CD4-positive, alpha-beta T cell (primary cell): ENCODE measurements at regions not wholly inside any gene's neighbourhood (a gene's known extent, or its start where the extent isn't known, plus 50 kb on each side); places are given as distances from the start of the nearest gene placed in this dataset.

Source experiments
- ATAC-seq: fragments of 200-7000 bp; cut with Tn5 transposase; one replicate; pipeline ENCODE4 v1.10.0; 2022; ENCODE audit warnings: mild to moderate bottlenecking; ENCODE audit not compliant: poor library complexity
- CTCF ChIA-PET: fragments of 350-600 bp; sonication (Branson Sonifier 250); formaldehyde crosslinking; loops from one replicate; lab custom pipeline; 2021; ENCODE audit warnings: antibody characterized with exemption, inconsistent platforms; lab: Charles Lee
- POLR2A ChIA-PET: fragments of 350-600 bp; sonication (Branson Sonifier 250); formaldehyde crosslinking; loops from one replicate; lab custom pipeline; 2021; ENCODE audit warnings: antibody characterized with exemption, inconsistent platforms; lab: Charles Lee
- DNase-seq, 14 experiments: peaks; one replicate each; pipeline ENCODE4 v3.0.0-alpha.2; 2013 to 2020; ENCODE audit warnings: mixed read lengths in 2 of 14
- H3K27ac ChIP-seq, 2 donors: one replicate each; pipeline versions ENCODE4 v1.5.1 to v1.7.0; 2013; ENCODE audit warnings: low read length in 2 of 2, low read depth in 1 of 2, mild to moderate bottlenecking in 1 of 2
- H3K27me3 ChIP-seq, 2 experiments: 1 replicate in 1 of 2; 2 replicates in 1 of 2; pipeline versions ENCODE4 v1.6.1 to v1.7.0; 2013; ENCODE audit warnings: low read length in 2 of 2, control low read depth in 1 of 2, mild to moderate bottlenecking in 1 of 2, moderate library complexity in 1 of 2; ENCODE audit not compliant: insufficient read depth in 2 of 2, control insufficient read depth in 1 of 2
- H3K36me3 ChIP-seq: one replicate; pipeline ENCODE4 v1.6.1; 2013; ENCODE audit warnings: low read length, control low read depth; ENCODE audit not compliant: insufficient read depth
- H3K4me1 ChIP-seq: one replicate; pipeline ENCODE4 v1.6.1; 2013; ENCODE audit warnings: low read length, control low read depth; ENCODE audit not compliant: insufficient read depth
- H3K4me3 ChIP-seq: one replicate; pipeline ENCODE4 v1.5.1; 2013; ENCODE audit warnings: mild to moderate bottlenecking, low read length, moderate library complexity
- H3K9me3 ChIP-seq, 2 experiments: 1 replicate in 1 of 2; 2 replicates in 1 of 2; pipeline versions ENCODE4 v1.6.1 to v1.7.0; 2013; ENCODE audit warnings: low read length in 2 of 2, mild to moderate bottlenecking in 2 of 2, control low read depth in 1 of 2, moderate library complexity in 1 of 2; ENCODE audit not compliant: control insufficient read depth in 1 of 2, insufficient read depth in 1 of 2
- H3K27ac Mint-ChIP-seq: one replicate; pipeline ENCODE4 v1.8.0; 2020; ENCODE audit warnings: mixed read lengths
- H3K27me3 Mint-ChIP-seq: one replicate; pipeline ENCODE4 v1.8.0; 2021; ENCODE audit warnings: mixed read lengths
- H3K36me3 Mint-ChIP-seq: one replicate; pipeline ENCODE4 v1.8.0; 2021; ENCODE audit warnings: low read depth, mixed read lengths
- H3K4me1 Mint-ChIP-seq: one replicate; pipeline ENCODE4 v1.8.0; 2021; ENCODE audit warnings: low read depth, mixed read lengths
- H3K4me3 Mint-ChIP-seq: one replicate; pipeline ENCODE4 v1.8.0; 2020; ENCODE audit warnings: mild to moderate bottlenecking, mixed read lengths
- H3K9me3 Mint-ChIP-seq: one replicate; pipeline ENCODE4 v1.8.0; 2020; ENCODE audit warnings: mixed read lengths
- intact Hi-C, 2 experiments: fragments of 100-400 bp; cut with DNase I in 1 of 2; cut with micrococcal nuclease in 1 of 2; formaldehyde crosslinking; loops; one replicate each; pipeline versions ENCODE4 v1.15.1 to v1.9.0; 2023 to 2025; cut with DNase I, micrococcal nuclease
- TF ChIP-seq, protein P1 (sequence below): fragments of 200-600 bp; IDR thresholded peaks from one replicate; pipeline ENCODE4 v1.8.0; 2022; ENCODE audit warnings: antibody characterized with exemption, mild to moderate bottlenecking

DNA sequence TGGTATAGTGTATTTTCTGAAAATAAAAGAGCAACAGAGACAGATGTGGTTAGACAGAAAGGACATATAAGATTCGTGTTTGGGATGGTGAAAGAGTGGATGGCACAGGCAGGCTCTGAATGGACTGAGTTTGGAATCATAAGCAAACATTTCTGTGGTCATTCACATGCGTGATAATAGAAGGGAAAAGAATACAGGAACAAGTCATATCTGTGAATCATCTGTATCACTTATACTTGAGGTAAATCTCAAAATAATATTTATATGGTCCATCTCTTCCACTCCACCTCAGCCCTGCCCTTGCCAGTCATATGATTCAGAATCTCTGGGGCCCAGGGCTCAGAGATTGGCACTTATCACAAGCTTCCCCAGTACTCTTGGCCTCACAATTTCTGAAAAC lies 535.1 kb downstream of the BCKDHB start:
- no peak overlapping the region for H3K27ac ChIP-seq
- Mint-ChIP-seq H3K36me3 (no peaks in the 10 kb centered on the region), H3K27me3 (no peaks in the 10 kb centered on the region), H3K4me3 (no peak overlapping the region), H3K4me1 (no peaks in the 10 kb centered on the region), H3K27ac (no peak overlapping the region), H3K9me3 (peaks cover 2% of the 10 kb centered on the region)
- intact Hi-C loops, result no loop called here
- H3K36me3 ChIP-seq, result no peaks in the 10 kb centered on the region
- H3K4me3 ChIP-seq, result no peak overlapping the region
- ATAC-seq (no peak), DNase-seq (no peak)
- H3K4me1 ChIP-seq, result no peaks in the 10 kb centered on the region
- H3K9me3 ChIP-seq, result no peaks in the 10 kb centered on the region
- H3K27me3 ChIP-seq, result no peaks in the 10 kb centered on the region
- POLR2A ChIA-PET, result no interaction called here
- TF ChIP-seq, protein P1, sequence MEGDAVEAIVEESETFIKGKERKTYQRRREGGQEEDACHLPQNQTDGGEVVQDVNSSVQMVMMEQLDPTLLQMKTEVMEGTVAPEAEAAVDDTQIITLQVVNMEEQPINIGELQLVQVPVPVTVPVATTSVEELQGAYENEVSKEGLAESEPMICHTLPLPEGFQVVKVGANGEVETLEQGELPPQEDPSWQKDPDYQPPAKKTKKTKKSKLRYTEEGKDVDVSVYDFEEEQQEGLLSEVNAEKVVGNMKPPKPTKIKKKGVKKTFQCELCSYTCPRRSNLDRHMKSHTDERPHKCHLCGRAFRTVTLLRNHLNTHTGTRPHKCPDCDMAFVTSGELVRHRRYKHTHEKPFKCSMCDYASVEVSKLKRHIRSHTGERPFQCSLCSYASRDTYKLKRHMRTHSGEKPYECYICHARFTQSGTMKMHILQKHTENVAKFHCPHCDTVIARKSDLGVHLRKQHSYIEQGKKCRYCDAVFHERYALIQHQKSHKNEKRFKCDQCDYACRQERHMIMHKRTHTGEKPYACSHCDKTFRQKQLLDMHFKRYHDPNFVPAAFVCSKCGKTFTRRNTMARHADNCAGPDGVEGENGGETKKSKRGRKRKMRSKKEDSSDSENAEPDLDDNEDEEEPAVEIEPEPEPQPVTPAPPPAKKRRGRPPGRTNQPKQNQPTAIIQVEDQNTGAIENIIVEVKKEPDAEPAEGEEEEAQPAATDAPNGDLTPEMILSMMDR, result no peak
- CTCF ChIA-PET, result no interaction called here

DNA sequence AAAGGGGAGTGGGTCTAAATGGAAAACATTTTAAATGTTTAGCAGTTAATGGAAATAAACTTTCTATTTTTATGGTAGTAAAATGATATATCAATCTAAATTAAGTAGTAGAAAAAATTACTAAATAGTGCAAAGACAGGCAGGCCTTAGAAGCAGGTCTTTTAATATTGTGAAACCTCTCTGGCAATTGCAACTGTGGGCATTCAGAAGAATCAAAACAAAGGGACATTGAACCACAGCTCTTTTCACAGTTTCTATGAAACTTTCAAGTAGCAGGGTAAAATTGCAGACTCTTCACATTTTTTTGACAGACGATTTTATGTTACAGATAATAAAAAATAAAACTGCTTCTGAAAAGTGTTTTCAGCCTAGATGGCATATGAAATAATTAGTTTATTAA lies 533.7 kb downstream of the BCKDHB start:
- no peak overlapping the region for H3K4me3 ChIP-seq
- no peak overlapping the region for H3K27ac ChIP-seq
- TF ChIP-seq, protein P1, result no peak
- no peaks in the 10 kb centered on the region for H3K27me3 Mint-ChIP-seq
- no peaks in the 10 kb centered on the region for H3K36me3 Mint-ChIP-seq
- no peaks in the 10 kb centered on the region for H3K27me3 ChIP-seq
- ATAC-seq (no peak), DNase-seq (no peak)
- CTCF ChIA-PET, result no interaction called here
- H3K4me1 ChIP-seq, result no peaks in the 10 kb centered on the region
- H3K4me1 Mint-ChIP-seq, result no peaks in the 10 kb centered on the region
- POLR2A ChIA-PET, result no interaction called here
- no peaks in the 10 kb centered on the region for H3K9me3 Mint-ChIP-seq
- H3K36me3 ChIP-seq, result no peaks in the 10 kb centered on the region
- no peak overlapping the region for H3K27ac Mint-ChIP-seq
- H3K9me3 ChIP-seq, result no peaks in the 10 kb centered on the region
- intact Hi-C loops, result no loop called here
- H3K4me3 Mint-ChIP-seq, result no peak overlapping the region

DNA sequence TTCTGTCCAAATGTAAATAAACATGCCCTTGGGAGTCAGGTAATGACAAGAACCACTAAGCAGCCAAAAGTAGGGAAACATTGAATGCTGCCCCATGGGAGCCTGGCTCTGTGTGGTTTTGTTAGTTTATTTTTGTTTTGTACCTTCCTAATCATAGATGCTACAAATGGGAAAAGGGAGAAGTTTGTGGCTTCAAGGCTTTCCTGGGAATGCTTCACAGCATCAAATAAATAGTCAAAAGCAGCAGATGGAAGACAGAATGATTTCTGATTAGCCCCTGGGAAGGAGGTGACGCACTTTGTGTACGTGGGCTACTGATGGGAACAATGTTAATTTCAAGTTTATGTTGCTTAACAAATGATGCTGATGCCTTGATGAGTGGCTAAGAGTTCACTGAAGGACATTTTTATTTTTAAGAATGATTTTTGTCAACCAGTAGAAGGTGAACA lies 532.7 kb downstream of the BCKDHB start:
- Mint-ChIP-seq H3K4me1 (no peaks in the 10 kb centered on the region), H3K36me3 (no peaks in the 10 kb centered on the region), H3K4me3 (no peak overlapping the region), H3K9me3 (no peaks in the 10 kb centered on the region), H3K27ac (no peak overlapping the region), H3K27me3 (no peaks in the 10 kb centered on the region)
- ATAC-seq, result no peak
- H3K4me1 ChIP-seq, result no peaks in the 10 kb centered on the region
- no peaks in the 10 kb centered on the region for H3K9me3 ChIP-seq
- no peak overlapping the region for H3K27ac ChIP-seq
- POLR2A ChIA-PET, result no interaction called here
- H3K27me3 ChIP-seq, result no peaks in the 10 kb centered on the region
- intact Hi-C loops, result no loop called here
- CTCF ChIA-PET, result no interaction called here
- no peaks in the 10 kb centered on the region for H3K36me3 ChIP-seq
- no peak overlapping the region for H3K4me3 ChIP-seq
- no peak for DNase-seq
- TF ChIP-seq, protein P1, result no peak
